HepG2 (cell line): ENCODE measurements at regions not wholly inside any gene's neighbourhood (a gene's known extent, or its start where the extent isn't known, plus 50 kb on each side); places are given as distances from the start of the nearest gene placed in this dataset.
A peak's percentile ranks its signal among the peaks of the same experiment; 100 is the strongest.

Experiments used
- BATF2 ChIP-seq: sonication (generic); formaldehyde crosslinking; IDR thresholded peaks from 2 replicates; pipeline ENCODE4 v1.8.0; 2022; ENCODE audit warnings: mild to moderate bottlenecking, missing genetic modification reagents, moderate library complexity
- CBX1 ChIP-seq: IDR thresholded peaks from one replicate; pipeline ENCODE4 v1.6.1; 2016; ENCODE audit warnings: antibody characterized with exemption, low read depth
- CENPT ChIP-seq: sonication (generic); formaldehyde crosslinking; IDR thresholded peaks from 2 replicates; pipeline ENCODE4 v1.8.0; 2022; ENCODE audit warnings: low read depth, mild to moderate bottlenecking, moderate library complexity, missing genetic modification reagents
- DR1 ChIP-seq: sonication (generic); formaldehyde crosslinking; IDR thresholded peaks from 2 replicates; pipeline ENCODE4 v1.8.0; 2021; ENCODE audit warnings: mild to moderate bottlenecking, missing genetic modification reagents, inconsistent platforms
- HDAC6 ChIP-seq: fragments of 200-600 bp; sonication (generic); IDR thresholded peaks from 2 replicates; pipeline ENCODE4 v1.7.0; 2017; ENCODE audit warnings: mild to moderate bottlenecking, antibody characterized with exemption, low read length, low read depth
- HNF4G ChIP-seq, 2 experiments: sonication (generic) in 1 of 2; formaldehyde crosslinking in 1 of 2; IDR thresholded peaks; 2 replicates each; pipeline versions ENCODE4 v1.4.0 to v1.6.1; 2011 to 2020; ENCODE audit warnings: borderline replicate concordance in 2 of 2, low read depth in 2 of 2, mild to moderate bottlenecking in 2 of 2, low read length in 1 of 2, missing genetic modification reagents in 1 of 2, moderate library complexity in 1 of 2
- KDM5A ChIP-seq: fragments of 200-600 bp; sonication (generic); IDR thresholded peaks from 2 replicates; pipeline ENCODE4 v1.7.0; 2018; ENCODE audit warnings: antibody characterized with exemption, mild to moderate bottlenecking, low read length, borderline replicate concordance
- KDM6A ChIP-seq: IDR thresholded peaks from 2 replicates; pipeline ENCODE4 v1.6.1; 2016; ENCODE audit warnings: low read depth
- NKX3-1 ChIP-seq: sonication (generic); formaldehyde crosslinking; IDR thresholded peaks from 2 replicates; pipeline ENCODE4 v1.5.0; 2020; ENCODE audit warnings: missing genetic modification reagents
- POLR2A ChIP-seq, 2 experiments: IDR thresholded peaks; 2 replicates each; pipeline ENCODE4 v1.6.1; 2011; ENCODE audit warnings: low read depth in 2 of 2, low read length in 2 of 2, mild to moderate bottlenecking in 1 of 2, moderate library complexity in 1 of 2; ENCODE audit not compliant: insufficient read depth in 1 of 2
- RFXAP ChIP-seq: sonication (generic); formaldehyde crosslinking; IDR thresholded peaks from 2 replicates; pipeline ENCODE4 v1.4.0; 2020; ENCODE audit warnings: missing genetic modification reagents, borderline replicate concordance
- SALL2 ChIP-seq: sonication (generic); formaldehyde crosslinking; IDR thresholded peaks from 2 replicates; pipeline ENCODE4 v1.8.1; 2023; ENCODE audit warnings: mild to moderate bottlenecking, missing genetic modification reagents, inconsistent platforms
- TAF15 ChIP-seq: fragments of 200-400 bp; formaldehyde crosslinking; IDR thresholded peaks from one replicate; pipeline ENCODE4 v1.6.1; 2018; ENCODE audit warnings: mild to moderate bottlenecking, low read depth, low read length; ENCODE audit not compliant: poor library complexity, severe bottlenecking
- YEATS4 ChIP-seq: sonication (generic); formaldehyde crosslinking; IDR thresholded peaks from 2 replicates; pipeline ENCODE4 v1.4.0; 2020; ENCODE audit warnings: missing genetic modification reagents, borderline replicate concordance
- ZBTB14 ChIP-seq: sonication (generic); formaldehyde crosslinking; IDR thresholded peaks from 2 replicates; pipeline ENCODE4 v1.4.0; 2020; ENCODE audit warnings: missing genetic modification reagents
- ZNF143 ChIP-seq: sonication (generic); formaldehyde crosslinking; IDR thresholded peaks from 2 replicates; pipeline ENCODE4 v1.4.0; 2020; ENCODE audit warnings: missing genetic modification reagents
- ZNF224 ChIP-seq: sonication (generic); formaldehyde crosslinking; IDR thresholded peaks from 2 replicates; pipeline ENCODE4 v1.5.0; 2020; ENCODE audit warnings: mild to moderate bottlenecking, missing genetic modification reagents
- ZNF781 ChIP-seq: sonication (generic); formaldehyde crosslinking; IDR thresholded peaks from 2 replicates; pipeline ENCODE4 v1.5.1; 2020; ENCODE audit warnings: borderline replicate concordance, mild to moderate bottlenecking, missing genetic modification reagents; ENCODE audit errors: not compliant biosample characterization
- ZNF784 ChIP-seq: sonication (generic); formaldehyde crosslinking; IDR thresholded peaks from 2 replicates; pipeline ENCODE4 v1.5.1; 2020; ENCODE audit warnings: missing genetic modification reagents, mild to moderate bottlenecking, borderline replicate concordance
- TF ChIP-seq, protein P1 (sequence below): sonication (generic); formaldehyde crosslinking; IDR thresholded peaks from 2 replicates; pipeline ENCODE4 v1.5.0; 2020; ENCODE audit warnings: missing genetic modification reagents
- TF ChIP-seq, protein P2 (sequence below): sonication (generic); formaldehyde crosslinking; IDR thresholded peaks from 2 replicates; pipeline ENCODE4 v1.4.0; 2020; ENCODE audit warnings: missing genetic modification reagents
- TF ChIP-seq, protein P3 (sequence below): sonication (generic); formaldehyde crosslinking; IDR thresholded peaks from 2 replicates; pipeline ENCODE4 v1.9.0; 2022; ENCODE audit warnings: missing genetic modification reagents, mild to moderate bottlenecking, borderline replicate concordance

- TF ChIP-seq KDM6A (no peak), SALL2 (CRISPR knock-in tag) (peak; percentile 20; the same call in 1 of the 2 replicates), ZNF224 (CRISPR knock-in tag) (no peak), DR1 (CRISPR knock-in tag) (no peak; the same call in 1 of the 2 replicates), KDM5A (no peak), POLR2A (IDR thresholded peaks at IDR 0.05; ENCODE audit: insufficient read depth in 1 of 2, low read depth in 2 of 2, low read length in 2 of 2) (peak; percentile 34 to 39; a peak in 2 of 4 replicates), CENPT (CRISPR knock-in tag) (no peak), BATF2 (0 out of 2 replicates have a peak, but pooled peaks have one; percentile 29), RFXAP (peak; percentile 41; the same call in 1 of the 2 replicates), ZNF143 (CRISPR knock-in tag) (peak; percentile 48; the same call in 1 of the 2 replicates), ZBTB14 (0 out of 2 replicates have a peak, but pooled peaks have one; percentile 24), ZNF781 (no peak), ZNF784 (0 out of 2 replicates have a peak, but pooled peaks have one; percentile 3), YEATS4 (CRISPR knock-in tag) (peak; percentile 79; the same call in 1 of the 2 replicates), CBX1 (no peak), HNF4G (IDR thresholded peaks at IDR 0.05; ENCODE audit: borderline replicate concordance, low read depth, low read length) (peak; percentile 0; the same call in 1 of the 2 replicates), HNF4G (CRISPR knock-in tag; IDR thresholded peaks at IDR 0.05; ENCODE audit: borderline replicate concordance, low read depth) (no peak), NKX3-1 (CRISPR knock-in tag) (0 out of 2 replicates have a peak, but pooled peaks have one; percentile 3), HDAC6 (no peak), TAF15 (no peak)
- TF ChIP-seq, protein P1, sequence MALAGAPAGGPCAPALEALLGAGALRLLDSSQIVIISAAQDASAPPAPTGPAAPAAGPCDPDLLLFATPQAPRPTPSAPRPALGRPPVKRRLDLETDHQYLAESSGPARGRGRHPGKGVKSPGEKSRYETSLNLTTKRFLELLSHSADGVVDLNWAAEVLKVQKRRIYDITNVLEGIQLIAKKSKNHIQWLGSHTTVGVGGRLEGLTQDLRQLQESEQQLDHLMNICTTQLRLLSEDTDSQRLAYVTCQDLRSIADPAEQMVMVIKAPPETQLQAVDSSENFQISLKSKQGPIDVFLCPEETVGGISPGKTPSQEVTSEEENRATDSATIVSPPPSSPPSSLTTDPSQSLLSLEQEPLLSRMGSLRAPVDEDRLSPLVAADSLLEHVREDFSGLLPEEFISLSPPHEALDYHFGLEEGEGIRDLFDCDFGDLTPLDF (CRISPR knock-in tag), result peak; percentile 16; the same call in 1 of the 2 replicates
- TF ChIP-seq, protein P2, sequence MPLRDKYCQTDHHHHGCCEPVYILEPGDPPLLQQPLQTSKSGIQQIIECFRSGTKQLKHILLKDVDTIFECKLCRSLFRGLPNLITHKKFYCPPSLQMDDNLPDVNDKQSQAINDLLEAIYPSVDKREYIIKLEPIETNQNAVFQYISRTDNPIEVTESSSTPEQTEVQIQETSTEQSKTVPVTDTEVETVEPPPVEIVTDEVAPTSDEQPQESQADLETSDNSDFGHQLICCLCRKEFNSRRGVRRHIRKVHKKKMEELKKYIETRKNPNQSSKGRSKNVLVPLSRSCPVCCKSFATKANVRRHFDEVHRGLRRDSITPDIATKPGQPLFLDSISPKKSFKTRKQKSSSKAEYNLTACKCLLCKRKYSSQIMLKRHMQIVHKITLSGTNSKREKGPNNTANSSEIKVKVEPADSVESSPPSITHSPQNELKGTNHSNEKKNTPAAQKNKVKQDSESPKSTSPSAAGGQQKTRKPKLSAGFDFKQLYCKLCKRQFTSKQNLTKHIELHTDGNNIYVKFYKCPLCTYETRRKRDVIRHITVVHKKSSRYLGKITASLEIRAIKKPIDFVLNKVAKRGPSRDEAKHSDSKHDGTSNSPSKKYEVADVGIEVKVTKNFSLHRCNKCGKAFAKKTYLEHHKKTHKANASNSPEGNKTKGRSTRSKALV, result no peak
- TF ChIP-seq, protein P3, sequence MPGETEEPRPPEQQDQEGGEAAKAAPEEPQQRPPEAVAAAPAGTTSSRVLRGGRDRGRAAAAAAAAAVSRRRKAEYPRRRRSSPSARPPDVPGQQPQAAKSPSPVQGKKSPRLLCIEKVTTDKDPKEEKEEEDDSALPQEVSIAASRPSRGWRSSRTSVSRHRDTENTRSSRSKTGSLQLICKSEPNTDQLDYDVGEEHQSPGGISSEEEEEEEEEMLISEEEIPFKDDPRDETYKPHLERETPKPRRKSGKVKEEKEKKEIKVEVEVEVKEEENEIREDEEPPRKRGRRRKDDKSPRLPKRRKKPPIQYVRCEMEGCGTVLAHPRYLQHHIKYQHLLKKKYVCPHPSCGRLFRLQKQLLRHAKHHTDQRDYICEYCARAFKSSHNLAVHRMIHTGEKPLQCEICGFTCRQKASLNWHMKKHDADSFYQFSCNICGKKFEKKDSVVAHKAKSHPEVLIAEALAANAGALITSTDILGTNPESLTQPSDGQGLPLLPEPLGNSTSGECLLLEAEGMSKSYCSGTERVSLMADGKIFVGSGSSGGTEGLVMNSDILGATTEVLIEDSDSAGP, result peak; percentile 46; the same call in 1 of the 2 replicates
These were observed 105.9 kb upstream of the HNRNPU start (continued) for GRCh38 chr1:244970236-244970743.
